ENCODE measurements at regions not wholly inside any gene's neighbourhood (a gene's known extent, or its start where the extent isn't known, plus 50 kb on each side); places are given as distances from the start of the nearest gene placed in this dataset.

GRCh38 chr16:87129771-87130170 lies 187.4 kb downstream of the C16orf95 start:
- TF ChIP-seq CTCF (IDR thresholded peaks at IDR 0.05; ENCODE audit: borderline replicate concordance, extremely low read depth, low read length, poor library complexity, severe bottlenecking): no peak
- TF ChIP-seq EZH2 (IDR thresholded peaks at IDR 0.05; ENCODE audit: borderline replicate concordance, low read depth, low read length, severe bottlenecking): no peak
